ENCODE measurements at regions not wholly inside any gene's neighbourhood (a gene's known extent, or its start where the extent isn't known, plus 50 kb on each side); places are given as distances from the start of the nearest gene placed in this dataset.

- no peak for DNase-seq (ENCODE audit: low spot score)
Measured at GRCh38 chr1:18012686-18013085, 94.9 kb upstream of the IGSF21 start.

DNA sequence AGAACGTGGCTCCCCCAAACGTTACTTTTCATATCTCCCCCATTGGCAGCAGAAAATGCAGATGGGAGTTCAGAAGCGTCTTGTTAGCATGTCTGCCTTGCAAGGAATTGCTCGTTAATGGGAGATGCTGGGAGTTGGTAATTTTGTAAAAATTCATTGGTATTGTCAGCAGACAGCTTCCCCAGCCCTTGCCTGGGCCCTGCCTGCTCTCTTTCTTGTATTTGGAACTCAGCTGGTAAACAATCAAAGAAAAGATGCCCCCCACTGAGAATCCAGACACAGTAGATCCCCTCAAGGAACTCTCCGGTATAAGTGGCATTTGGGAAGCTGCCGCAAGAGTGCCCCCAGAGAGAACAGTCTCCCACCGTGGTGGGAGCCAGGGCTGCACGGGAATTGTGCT lies 94.4 kb upstream of the IGSF21 start:
- no peak for DNase-seq (ENCODE audit: low spot score)

- DNase-seq (ENCODE audit: low spot score): no peak
Measured at GRCh38 chr1:18015719-18016118, 91.9 kb upstream of the IGSF21 start.

DNA sequence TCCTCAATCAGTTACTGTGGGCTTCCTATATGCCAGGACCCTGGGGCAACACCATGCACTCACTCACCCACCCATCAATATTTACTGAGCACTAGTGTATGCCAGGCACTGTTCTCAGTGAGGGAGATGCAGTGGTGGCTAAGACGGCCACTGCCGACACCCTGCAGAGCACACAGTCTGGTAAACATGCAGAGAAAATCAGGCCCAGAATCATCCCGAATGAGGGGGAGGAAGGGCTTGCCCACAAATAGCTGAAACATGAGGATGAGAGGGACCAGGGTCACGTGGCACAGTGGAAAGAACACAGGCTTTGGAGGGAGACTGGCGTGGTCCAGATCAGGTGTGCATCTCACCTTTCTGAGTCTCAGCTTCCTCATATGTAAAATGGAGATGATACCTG lies 89.2 kb upstream of the IGSF21 start:
- DNase-seq (ENCODE audit: low spot score): no peak

- no peak for DNase-seq (ENCODE audit: low spot score)
Measured at GRCh38 chr1:18020021-18020817, 87.4 kb upstream of the IGSF21 start.

- DNase-seq (ENCODE audit: low spot score): no peak
Measured at GRCh38 chr1:18021242-18021641, 86.4 kb upstream of the IGSF21 start.

- DNase-seq (ENCODE audit: low spot score): no peak
Measured at GRCh38 chr1:18032172-18032859, 75.3 kb upstream of the IGSF21 start.

GRCh38 chr1:18035145-18035544 lies 72.5 kb upstream of the IGSF21 start:
- no peak for DNase-seq (ENCODE audit: low spot score)

DNA sequence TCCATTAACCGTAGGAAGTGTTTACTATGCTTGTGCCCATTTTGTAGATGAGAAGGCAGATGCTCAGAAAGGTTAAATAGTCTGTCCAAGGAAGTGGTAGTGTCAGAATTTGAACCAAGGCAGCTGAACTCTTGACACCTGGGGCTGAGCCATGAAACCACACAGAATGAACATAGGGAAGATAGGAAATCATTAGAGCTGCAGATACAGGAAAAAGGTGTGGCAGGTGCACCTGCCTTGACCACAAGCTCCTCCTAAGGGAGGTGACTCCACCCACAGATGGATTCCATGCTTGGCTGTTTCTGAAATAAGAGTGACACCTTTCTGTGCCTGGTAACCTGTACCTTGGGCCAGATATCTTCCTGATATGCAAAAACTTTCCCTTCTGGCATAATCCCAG lies 69.9 kb upstream of the IGSF21 start:
- DNase-seq (ENCODE audit: low spot score): no peak

DNA sequence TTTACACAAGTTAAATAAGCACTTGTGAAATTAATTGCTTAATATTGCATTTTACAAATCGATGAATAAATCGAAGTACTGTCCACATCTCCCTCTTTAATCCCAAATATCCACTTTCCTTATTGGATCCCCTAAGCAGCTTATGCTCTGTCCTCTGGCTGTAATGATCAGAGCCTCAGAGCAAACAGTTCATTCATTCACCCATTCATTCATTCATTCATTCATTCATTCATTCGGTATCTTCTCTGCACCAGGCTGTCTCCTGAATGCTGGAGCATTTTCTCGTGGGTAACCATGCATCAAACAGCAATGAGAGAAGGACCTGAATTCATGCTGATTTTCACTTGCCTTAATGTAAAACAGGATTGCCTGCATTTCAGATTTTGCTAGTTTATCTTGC lies 69.5 kb upstream of the IGSF21 start:
- DNase-seq (ENCODE audit: low spot score): no peak

- no peak for DNase-seq (ENCODE audit: low spot score)
Measured at GRCh38 chr1:18039102-18039501, 68.5 kb upstream of the IGSF21 start.

GRCh38 chr1:18041102-18041501 lies 66.5 kb upstream of the IGSF21 start:
- no peak for DNase-seq (ENCODE audit: low spot score)

DNA sequence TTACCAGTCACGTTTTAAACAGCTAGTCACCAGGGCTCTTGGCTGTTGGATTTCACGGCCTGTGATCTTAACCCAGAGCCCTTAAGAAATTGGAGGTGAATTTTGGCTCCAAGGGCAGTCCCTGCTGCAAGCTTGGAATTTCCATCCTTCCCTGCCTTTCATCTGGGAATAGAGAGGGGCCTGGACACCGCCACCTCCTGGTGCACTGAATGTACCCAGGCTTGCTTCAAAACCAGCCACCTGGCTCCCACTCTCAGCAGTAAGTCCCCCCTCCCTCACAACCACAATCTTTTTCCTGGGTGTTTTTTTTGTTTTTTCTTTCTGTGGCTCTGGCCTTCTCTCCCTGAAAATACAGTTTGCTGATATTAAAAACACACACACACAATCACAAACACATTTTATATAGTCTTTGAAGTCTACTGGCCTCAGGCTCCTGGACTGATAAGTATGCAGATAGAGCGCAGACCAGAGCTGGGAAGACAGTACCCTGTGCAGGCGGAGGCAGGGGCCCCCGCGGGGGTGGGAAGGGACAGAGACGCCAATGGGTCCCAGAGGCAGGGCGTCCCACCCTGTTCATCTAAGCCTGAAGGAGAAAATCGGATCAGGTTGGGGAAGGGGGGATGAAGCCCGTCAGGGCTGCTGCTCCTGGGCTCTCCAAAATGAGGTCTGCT lies 65.8 kb upstream of the IGSF21 start:
- no peak for DNase-seq (ENCODE audit: low spot score)

- DNase-seq (ENCODE audit: low spot score): no peak
Measured at GRCh38 chr1:18043871-18044270, 63.7 kb upstream of the IGSF21 start.

DNA sequence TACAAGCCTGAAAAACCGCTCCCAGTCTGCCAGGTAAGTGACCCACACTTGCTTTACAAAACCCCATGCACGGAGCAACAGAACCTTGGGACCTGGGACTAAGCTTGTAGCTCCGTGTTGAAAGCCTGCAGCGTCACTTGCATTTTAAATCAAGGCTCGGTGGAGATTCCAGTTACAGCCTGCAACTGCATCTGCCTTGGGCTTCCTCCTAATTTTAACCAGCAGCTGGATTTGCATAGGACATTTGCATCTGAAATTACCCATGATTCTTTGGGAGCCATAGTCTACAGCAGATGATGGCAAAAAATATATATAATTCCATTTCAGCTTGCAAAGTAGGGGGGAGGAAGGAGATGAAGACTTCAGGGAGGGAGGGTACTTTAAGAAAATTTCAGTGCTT lies 62.4 kb upstream of the IGSF21 start:
- no peak for DNase-seq (ENCODE audit: low spot score)

- no peak for DNase-seq (ENCODE audit: low spot score)
Measured at GRCh38 chr1:18045621-18046020, 62.0 kb upstream of the IGSF21 start.

GRCh38 chr1:18047122-18047521 lies 60.5 kb upstream of the IGSF21 start:
- DNase-seq (ENCODE audit: low spot score): no peak

GRCh38 chr1:18049228-18049627 lies 58.4 kb upstream of the IGSF21 start:
- DNase-seq (ENCODE audit: low spot score): no peak

DNA sequence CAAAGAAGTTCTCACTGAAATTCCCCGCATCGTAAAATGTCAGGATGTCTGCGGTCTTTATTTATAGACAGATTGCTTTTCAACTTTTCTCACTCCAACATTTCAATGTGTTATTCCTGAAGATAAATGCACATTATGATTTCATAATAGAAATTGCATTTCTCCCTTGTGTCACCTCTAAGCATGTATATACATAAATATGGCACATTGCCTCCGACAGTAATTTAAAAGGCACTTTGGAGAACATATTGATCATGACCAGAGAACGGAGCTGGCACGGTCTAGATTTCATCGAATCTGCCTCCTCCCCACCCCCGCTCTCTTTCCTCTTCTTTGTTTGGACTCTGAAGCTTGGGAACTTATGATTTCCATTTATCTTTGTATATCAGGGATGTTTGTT lies 54.9 kb upstream of the IGSF21 start:
- no peak for DNase-seq (ENCODE audit: low spot score)

- no peak for DNase-seq (ENCODE audit: low spot score)
Measured at GRCh38 chr1:18055156-18055555, 52.4 kb upstream of the IGSF21 start.

DNA sequence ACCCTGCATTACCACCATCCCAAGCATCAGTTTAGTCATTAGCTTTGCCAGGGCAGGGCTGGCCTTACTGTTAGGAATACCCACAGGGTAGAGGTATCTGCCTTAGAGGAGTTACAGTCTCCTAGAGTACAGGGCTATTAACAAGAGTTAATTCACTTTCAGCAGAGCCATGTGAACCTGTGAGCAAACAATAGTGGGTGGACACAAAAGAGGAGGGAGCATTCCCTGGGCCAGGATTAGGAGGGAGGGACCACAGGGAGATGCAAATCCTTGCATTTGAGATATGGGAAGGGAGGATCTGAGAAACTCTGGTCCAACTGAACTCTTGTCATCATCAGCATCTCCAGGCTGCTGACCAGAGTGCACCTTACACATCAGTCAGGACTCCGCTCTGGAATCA lies 51.1 kb upstream of the IGSF21 start:
- no peak for DNase-seq (ENCODE audit: low spot score)

DNA sequence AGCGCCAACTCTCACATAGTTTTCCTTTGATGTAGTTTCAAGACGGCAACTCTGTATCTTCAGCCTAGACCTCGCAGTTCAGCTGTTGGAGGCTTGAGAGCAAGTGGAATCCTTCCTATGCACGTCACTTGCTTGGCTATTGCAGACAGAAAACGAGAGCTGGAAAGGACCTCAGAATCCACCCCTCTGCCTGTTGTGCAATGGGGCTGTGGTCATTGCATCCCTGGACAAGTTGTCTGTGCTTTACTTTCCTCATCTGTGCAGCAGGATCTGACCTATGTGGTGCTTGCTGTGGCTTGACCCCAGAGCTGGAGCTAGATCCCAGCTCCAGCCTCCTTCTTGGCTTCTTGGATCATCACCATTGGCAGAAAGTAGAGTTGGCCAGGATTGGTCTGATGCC lies 50.0 kb upstream of the IGSF21 start:
- DNase-seq (ENCODE audit: low spot score): no peak

All from mucosa of gallbladder (tissue), 1 donor.